ENCODE measurements at regions not wholly inside any gene's neighbourhood (a gene's known extent, or its start where the extent isn't known, plus 50 kb on each side); places are given as distances from the start of the nearest gene placed in this dataset.

GRCh38 chr1:72892461-72892860 lies 610.1 kb upstream of the NEGR1 start:
- no peak for TF ChIP-seq POU2F2 (IDR thresholded peaks at IDR 0.05; ENCODE audit: low read depth, low read length)
- no peak for TF ChIP-seq POLR2AphosphoS5 (IDR thresholded peaks at IDR 0.05; ENCODE audit: low read depth, low read length)
- TF ChIP-seq POLR2A (IDR thresholded peaks at IDR 0.05; ENCODE audit: low read depth, low read length): no peak
- no peak for TF ChIP-seq TAF1 (IDR thresholded peaks at IDR 0.05; ENCODE audit: low read depth, low read length)
